Ectodermal cell (in vitro differentiated cells): ENCODE measurements at regions not wholly inside any gene's neighbourhood (a gene's known extent, or its start where the extent isn't known, plus 50 kb on each side); places are given as distances from the start of the nearest gene placed in this dataset.
"Not testable (repeated sequence)": the region's sequence is repeated elsewhere in the genome, so short reads cannot be mapped to it uniquely, and the experiment has no call there.

Source experiments
- H3K27ac ChIP-seq: 2 replicates; pipeline ENCODE4 v1.7.0; 2013; ENCODE audit warnings: mild to moderate bottlenecking, low read depth, low read length; ENCODE audit not compliant: insufficient read depth, poor library complexity, severe bottlenecking
- H3K27me3 ChIP-seq: 2 replicates; pipeline ENCODE4 v1.7.0; 2013; ENCODE audit warnings: mild to moderate bottlenecking, low read length; ENCODE audit not compliant: insufficient read depth, control insufficient read depth, poor library complexity, severe bottlenecking
- H3K36me3 ChIP-seq: one replicate; pipeline ENCODE4 v1.7.0; 2013; ENCODE audit warnings: low read length; ENCODE audit not compliant: control insufficient read depth, insufficient read depth
- H3K4me1 ChIP-seq: one replicate; pipeline ENCODE4 v1.7.0; 2013; ENCODE audit warnings: low read length; ENCODE audit not compliant: control insufficient read depth, insufficient read depth
- H3K4me3 ChIP-seq: 2 replicates; pipeline ENCODE4 v1.7.0; 2013; ENCODE audit warnings: low read depth, low read length, control low read depth; ENCODE audit not compliant: insufficient read depth
- H3K9me3 ChIP-seq: 2 replicates; pipeline ENCODE4 v1.7.0; 2013; ENCODE audit warnings: mild to moderate bottlenecking, low read length, moderate library complexity; ENCODE audit not compliant: control insufficient read depth
- WGBS, 2 experiments: methylation state at CpG; one replicate each; pipeline ENCODE4 v1.1.7; 2013; ENCODE audit warnings: missing lambda C conversion rate in 2 of 2; 5-methylcytosine and 5-hydroxymethylcytosine counted together

GRCh38 chr3:164781755-164782154 lies 296.5 kb downstream of the SI start:
- no peaks in the 10 kb centered on the region for H3K4me1 ChIP-seq
- no peak overlapping the region for H3K27ac ChIP-seq
- H3K27me3 ChIP-seq, result no peaks in the 10 kb centered on the region
- H3K9me3 ChIP-seq, result no peaks in the 10 kb centered on the region
- no peak overlapping the region for H3K4me3 ChIP-seq
- H3K36me3 ChIP-seq, result no peaks in the 10 kb centered on the region

GRCh38 chr3:164779816-164780215 lies 298.5 kb downstream of the SI start:
- Histone ChIP-seq H3K36me3 (no peaks in the 10 kb centered on the region), H3K27ac (no peak overlapping the region), H3K9me3 (no peaks in the 10 kb centered on the region), H3K27me3 (no peaks in the 10 kb centered on the region), H3K4me3 (no peak overlapping the region), H3K4me1 (no peaks in the 10 kb centered on the region)
- WGBS, 2 experiments, result 88 to 95% methylated on average over 4 of the region's 4 CpGs

DNA sequence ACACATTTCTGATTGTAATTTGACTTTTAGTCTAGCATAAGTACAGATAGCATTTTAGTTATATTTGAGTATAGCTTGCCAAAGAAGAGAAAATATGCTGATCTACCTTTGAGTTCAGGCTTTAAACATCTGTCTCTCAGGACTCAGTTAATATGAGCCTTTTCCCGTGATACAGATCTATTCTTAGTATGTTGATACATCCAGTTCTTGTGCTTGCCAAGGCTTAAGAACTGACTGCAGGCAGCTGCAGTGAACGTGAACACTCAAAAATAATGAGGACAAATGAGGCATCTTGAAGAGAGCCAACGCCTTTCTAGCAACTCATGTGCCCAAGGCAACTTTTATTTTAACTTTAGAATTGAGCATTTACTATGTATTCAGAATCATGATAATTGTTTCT lies 325.5 kb downstream of the SI start:
- Histone ChIP-seq H3K4me1 (no peaks in the 10 kb centered on the region), H3K36me3 (no peaks in the 10 kb centered on the region), H3K27me3 (no peaks in the 10 kb centered on the region), H3K9me3 (no peaks in the 10 kb centered on the region), H3K4me3 (no peak overlapping the region), H3K27ac (no peak overlapping the region)
- 92 to 97% methylated on average over 2 to 3 of the region's 3 CpGs for WGBS, 2 experiments

DNA sequence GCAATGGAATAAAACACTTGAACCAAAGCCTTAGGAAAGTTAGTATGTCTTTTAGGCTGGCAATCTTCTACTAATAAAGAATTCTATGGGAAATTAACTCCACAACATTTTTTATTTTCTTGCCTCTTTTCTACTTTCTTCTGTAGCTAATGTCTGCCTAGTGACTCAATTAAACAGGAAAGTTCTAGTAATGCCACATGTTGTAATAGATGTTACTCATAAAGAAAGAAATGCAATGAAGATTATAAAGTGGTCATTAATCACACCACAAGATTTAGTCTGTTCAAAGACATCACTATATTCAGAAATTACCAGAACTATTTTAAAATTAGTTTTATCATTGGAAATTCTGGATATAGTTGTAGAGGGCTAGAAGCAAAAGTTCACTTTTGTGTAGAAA lies 329.7 kb downstream of the SI start:
- H3K27me3 ChIP-seq, result no peaks in the 10 kb centered on the region
- H3K27ac ChIP-seq, result no peak overlapping the region
- H3K4me1 ChIP-seq, result no peaks in the 10 kb centered on the region

DNA sequence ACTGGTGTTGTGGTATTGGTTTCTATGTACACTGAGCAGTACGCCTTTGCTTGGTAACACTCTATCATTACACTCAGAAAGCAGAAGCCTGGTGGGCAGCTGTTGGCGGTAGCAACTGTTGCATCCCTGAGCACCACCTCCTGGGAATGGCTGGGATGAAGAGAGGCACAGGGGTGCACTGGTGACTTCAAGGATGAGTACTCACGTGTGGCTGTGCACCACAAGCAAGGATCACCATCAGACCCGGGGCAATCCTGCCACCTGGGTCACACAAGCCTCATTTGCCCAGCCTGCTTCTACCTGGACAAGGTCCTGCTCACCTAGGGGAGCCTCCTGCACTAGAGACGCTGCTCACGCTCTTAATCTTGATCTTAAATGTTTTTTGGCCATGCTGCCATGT lies 336.4 kb downstream of the SI start:
- Histone ChIP-seq H3K4me3 (no peak overlapping the region), H3K9me3 (no peaks in the 10 kb centered on the region), H3K27me3 (no peaks in the 10 kb centered on the region), H3K27ac (no peak overlapping the region), H3K36me3 (no peaks in the 10 kb centered on the region), H3K4me1 (no peaks in the 10 kb centered on the region)
- 93 to 94% methylated on average over 5 to 6 of the region's 6 CpGs for WGBS, 2 experiments

More for the DNA sequence above, 329.7 kb downstream of the SI start:
- no peaks in the 10 kb centered on the region for H3K9me3 ChIP-seq
- H3K36me3 ChIP-seq, result no peaks in the 10 kb centered on the region
- no peak overlapping the region for H3K4me3 ChIP-seq

DNA sequence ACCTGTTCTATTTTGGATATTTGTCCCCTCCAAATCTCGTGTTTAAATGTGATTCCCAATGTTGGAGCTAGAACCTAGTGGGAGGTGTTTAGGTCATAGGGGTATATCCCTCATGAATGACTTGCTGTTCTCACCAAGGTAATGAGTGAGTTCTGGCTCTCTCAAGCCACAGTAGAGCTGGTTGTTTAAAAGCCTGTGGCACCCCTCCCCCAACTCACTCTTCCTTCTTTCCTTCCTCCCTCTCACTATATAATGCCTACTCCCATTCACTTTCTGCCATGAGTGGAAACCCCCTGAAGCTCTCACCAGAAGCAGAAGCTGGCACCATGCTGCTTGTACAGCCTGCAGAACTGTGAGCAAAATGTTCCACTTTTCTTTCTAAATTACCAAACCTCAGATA lies 341.1 kb downstream of the SI start:
- Histone ChIP-seq H3K4me3 (no peak overlapping the region), H3K4me1 (no peaks in the 10 kb centered on the region), H3K27me3 (no peaks in the 10 kb centered on the region), H3K9me3 (no peaks in the 10 kb centered on the region), H3K27ac (no peak overlapping the region), H3K36me3 (no peaks in the 10 kb centered on the region)
- 91 to 92% methylated on average over 1 of the region's 1 CpG for WGBS, 2 experiments

GRCh38 chr3:164732166-164732565 lies 346.1 kb downstream of the SI start:
- WGBS, 2 experiments, result 96 to 100% methylated on average over 1 of the region's 1 CpG
- H3K27me3 ChIP-seq, result no peaks in the 10 kb centered on the region

GRCh38 chr3:164730815-164731360 lies 347.4 kb downstream of the SI start:
- Histone ChIP-seq H3K27me3 (no peaks in the 10 kb centered on the region), H3K4me3 (no peak overlapping the region), H3K4me1 (no peaks in the 10 kb centered on the region), H3K27ac (no peak overlapping the region), H3K36me3 (no peaks in the 10 kb centered on the region), H3K9me3 (no peaks in the 10 kb centered on the region)
- WGBS, 2 experiments, result 60 to 77% methylated on average over 4 to 6 of the region's 6 CpGs

More at GRCh38 chr3:164732166-164732565, 346.1 kb downstream of the SI start:
- Histone ChIP-seq H3K4me3 (no peak overlapping the region), H3K27ac (no peak overlapping the region), H3K4me1 (no peaks in the 10 kb centered on the region), H3K9me3 (no peaks in the 10 kb centered on the region), H3K36me3 (no peaks in the 10 kb centered on the region)

- 91% methylated on average over 4 of the region's 4 CpGs for WGBS, 2 experiments
- Histone ChIP-seq H3K27ac (no peak overlapping the region), H3K9me3 (no peaks in the 10 kb centered on the region), H3K27me3 (no peaks in the 10 kb centered on the region), H3K4me1 (no peaks in the 10 kb centered on the region), H3K36me3 (no peaks in the 10 kb centered on the region), H3K4me3 (no peak overlapping the region)
Observed at GRCh38 chr3:164723396-164723795, 354.9 kb downstream of the SI start.

DNA sequence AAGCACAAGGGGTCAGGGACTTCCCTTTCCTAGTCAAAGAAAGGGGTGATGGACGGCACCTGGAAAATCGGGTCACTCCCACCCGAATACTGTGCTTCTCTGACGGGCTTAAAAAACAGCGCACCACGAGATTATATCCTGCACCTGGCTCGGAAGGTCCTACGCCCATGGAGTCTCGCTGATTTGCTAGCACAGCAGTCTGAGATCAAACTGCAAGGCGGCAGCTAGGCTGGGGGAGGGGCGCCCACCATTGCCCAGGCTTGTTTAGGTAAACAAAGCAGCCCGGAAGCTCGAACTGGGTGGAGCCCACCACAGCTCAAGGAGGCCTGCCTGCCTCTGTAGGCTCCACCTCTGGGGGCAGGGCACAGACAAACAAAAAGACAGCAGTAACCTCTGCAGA lies 375.5 kb downstream of the SI start:
- H3K9me3 ChIP-seq, H3K4me3 ChIP-seq, H3K36me3 ChIP-seq, H3K4me1 ChIP-seq, H3K27me3 ChIP-seq, H3K27ac ChIP-seq: not testable (repeated sequence)
- WGBS, 2 experiments, result 83 to 92% methylated on average over 13 of the region's 13 CpGs

DNA sequence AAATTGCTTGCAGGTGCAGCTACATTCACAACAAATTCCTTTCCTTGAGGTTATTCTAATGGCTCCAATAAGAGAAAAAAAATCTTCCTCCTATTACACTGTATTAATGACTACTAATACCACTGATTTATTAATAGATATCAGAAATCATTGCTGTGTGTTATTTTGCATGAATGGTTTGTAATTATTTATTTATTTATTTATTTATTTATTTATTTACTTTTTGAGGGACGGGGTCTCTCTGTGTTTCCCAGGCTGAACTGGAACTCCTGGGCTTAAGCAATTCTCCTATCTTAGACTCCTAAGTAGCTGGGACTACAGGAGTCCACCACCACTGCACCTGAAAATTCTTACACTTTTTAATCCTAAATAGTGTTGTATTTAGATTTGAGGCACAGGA lies 390.4 kb downstream of the SI start:
- Histone ChIP-seq H3K27me3 (no peaks in the 10 kb centered on the region), H3K9me3 (no peaks in the 10 kb centered on the region), H3K27ac (no peak overlapping the region), H3K36me3 (no peaks in the 10 kb centered on the region), H3K4me1 (no peaks in the 10 kb centered on the region), H3K4me3 (no peak overlapping the region)
- WGBS, 2 experiments, result no CpG with 5 or more reads among the region's 1 CpG
